GM12878 (cell line): ENCODE measurements at regions not wholly inside any gene's neighbourhood (a gene's known extent, or its start where the extent isn't known, plus 50 kb on each side); places are given as distances from the start of the nearest gene placed in this dataset.

Experiments used
- CHD1 ChIP-seq: IDR thresholded peaks from 2 replicates; pipeline ENCODE4 v1.6.1; 2012; ENCODE audit warnings: low read depth, low read length, improper control_type of control experiment
- CREM ChIP-seq: IDR thresholded peaks from 2 replicates; pipeline ENCODE4 v1.6.1; 2014; ENCODE audit warnings: antibody characterized with exemption, low read depth
- ESRRA ChIP-seq: IDR thresholded peaks from 2 replicates; pipeline ENCODE4 v1.6.1; 2012; ENCODE audit warnings: mild to moderate bottlenecking, low read length, improper control_type of control experiment
- ETV6 ChIP-seq, 2 experiments: fragments of 450-650 bp in 1 of 2; IDR thresholded peaks in 1 of 2; conservative IDR thresholded peaks in 1 of 2; 2 replicates each; pipeline ENCODE4 v1.6.1; 2014; ENCODE audit warnings: antibody characterized with exemption in 1 of 2, borderline replicate concordance in 1 of 2, low read depth in 1 of 2, mild to moderate bottlenecking in 1 of 2, moderate library complexity in 1 of 2
- NFYA ChIP-seq: IDR thresholded peaks from 2 replicates; pipeline ENCODE4 v1.6.1; 2011; ENCODE audit warnings: low read depth, mild to moderate bottlenecking, low read length, improper control_type of control experiment, borderline replicate concordance
- NFYB ChIP-seq: IDR thresholded peaks from 2 replicates; pipeline ENCODE4 v1.6.1; 2011; ENCODE audit warnings: low read depth, mild to moderate bottlenecking, low read length, improper control_type of control experiment, moderate library complexity; ENCODE audit not compliant: insufficient read depth
- POLR2AphosphoS5 ChIP-seq: IDR thresholded peaks from 2 replicates; pipeline ENCODE4 v1.6.1; 2011; ENCODE audit warnings: mild to moderate bottlenecking, low read length, inconsistent platforms
- TARDBP ChIP-seq: IDR thresholded peaks from 2 replicates; pipeline ENCODE4 v1.6.1; 2016; ENCODE audit warnings: borderline replicate concordance
- TCF7 ChIP-seq: IDR thresholded peaks from 2 replicates; pipeline ENCODE4 v1.6.1; 2014; ENCODE audit warnings: antibody characterized with exemption, borderline replicate concordance
- TF ChIP-seq, protein P1 (sequence below), 3 experiments: IDR thresholded peaks in 2 of 3; conservative IDR thresholded peaks in 1 of 3; 2 replicates each; pipeline ENCODE4 v1.5.1; 2011; ENCODE audit warnings: low read depth in 3 of 3, low read length in 3 of 3, mild to moderate bottlenecking in 3 of 3, control low read depth in 2 of 3, moderate library complexity in 2 of 3, inconsistent platforms in 1 of 3, mixed read lengths in 1 of 3; ENCODE audit not compliant: control insufficient read depth in 2 of 3, insufficient read depth in 1 of 3; ENCODE audit errors: extremely low read depth in 1 of 3
- TF ChIP-seq, protein P2 (sequence below): IDR thresholded peaks from 2 replicates; pipeline ENCODE4 v1.6.1; 2011; ENCODE audit warnings: borderline replicate concordance, low read depth, mild to moderate bottlenecking, moderate library complexity, low read length; ENCODE audit not compliant: insufficient read depth, poor library complexity, severe bottlenecking
- TF ChIP-seq, protein P3 (sequence below): fragments of 450-650 bp; IDR thresholded peaks from 2 replicates; pipeline ENCODE4 v1.6.1; 2016; ENCODE audit warnings: mild to moderate bottlenecking

DNA sequence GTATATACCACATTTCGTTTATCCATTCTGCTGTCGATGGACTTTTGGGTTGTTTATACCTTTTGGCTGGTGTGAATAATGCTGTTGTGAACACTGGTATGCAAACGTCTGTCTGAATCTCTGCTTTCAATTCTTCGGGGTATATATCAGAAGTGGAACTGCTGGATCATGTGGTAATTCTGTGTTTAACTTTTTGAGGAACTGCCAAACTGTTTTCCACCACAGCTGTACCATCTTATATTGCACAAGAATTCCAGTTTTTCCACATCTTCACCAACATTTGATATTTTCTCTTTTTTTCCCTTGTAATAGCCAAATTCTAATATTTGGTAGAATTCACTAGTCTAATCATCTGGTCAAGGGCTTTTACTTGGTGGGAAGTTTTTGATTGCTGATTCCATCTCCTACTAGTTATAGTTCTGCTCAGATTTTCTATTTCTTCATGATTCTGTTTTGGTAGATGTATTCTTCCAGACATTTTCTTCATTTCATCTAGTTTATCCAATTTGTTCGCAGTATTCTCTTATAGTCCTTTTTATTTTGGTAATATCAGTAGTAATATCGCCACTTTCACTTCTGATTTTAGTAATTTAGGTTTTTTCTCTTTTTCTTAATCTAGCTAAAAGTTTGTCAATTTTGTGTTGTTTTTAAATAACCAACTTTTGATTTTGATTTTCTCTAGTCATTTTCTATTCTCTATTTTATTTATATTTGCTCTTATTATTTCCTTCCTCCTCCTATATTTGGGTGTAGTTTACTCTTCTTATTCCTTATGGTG lies 271.2 kb downstream of the ZEB1 start:
- TF ChIP-seq ESRRA = no peak
- no peak for TF ChIP-seq NFYA
- TF ChIP-seq, protein P1, sequence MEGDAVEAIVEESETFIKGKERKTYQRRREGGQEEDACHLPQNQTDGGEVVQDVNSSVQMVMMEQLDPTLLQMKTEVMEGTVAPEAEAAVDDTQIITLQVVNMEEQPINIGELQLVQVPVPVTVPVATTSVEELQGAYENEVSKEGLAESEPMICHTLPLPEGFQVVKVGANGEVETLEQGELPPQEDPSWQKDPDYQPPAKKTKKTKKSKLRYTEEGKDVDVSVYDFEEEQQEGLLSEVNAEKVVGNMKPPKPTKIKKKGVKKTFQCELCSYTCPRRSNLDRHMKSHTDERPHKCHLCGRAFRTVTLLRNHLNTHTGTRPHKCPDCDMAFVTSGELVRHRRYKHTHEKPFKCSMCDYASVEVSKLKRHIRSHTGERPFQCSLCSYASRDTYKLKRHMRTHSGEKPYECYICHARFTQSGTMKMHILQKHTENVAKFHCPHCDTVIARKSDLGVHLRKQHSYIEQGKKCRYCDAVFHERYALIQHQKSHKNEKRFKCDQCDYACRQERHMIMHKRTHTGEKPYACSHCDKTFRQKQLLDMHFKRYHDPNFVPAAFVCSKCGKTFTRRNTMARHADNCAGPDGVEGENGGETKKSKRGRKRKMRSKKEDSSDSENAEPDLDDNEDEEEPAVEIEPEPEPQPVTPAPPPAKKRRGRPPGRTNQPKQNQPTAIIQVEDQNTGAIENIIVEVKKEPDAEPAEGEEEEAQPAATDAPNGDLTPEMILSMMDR (IDR thresholded peaks at IDR 0.05 in 2 of 3, conservative IDR thresholded peaks at IDR 0.05 in 1 of 3; ENCODE audit: control insufficient read depth in 2 of 3, extremely low read depth in 1 of 3, insufficient read depth in 1 of 3, low read depth in 3 of 3, low read length in 3 of 3) = no peak
- no peak for TF ChIP-seq TARDBP
- TF ChIP-seq CREM = no peak
- TF ChIP-seq, protein P2, sequence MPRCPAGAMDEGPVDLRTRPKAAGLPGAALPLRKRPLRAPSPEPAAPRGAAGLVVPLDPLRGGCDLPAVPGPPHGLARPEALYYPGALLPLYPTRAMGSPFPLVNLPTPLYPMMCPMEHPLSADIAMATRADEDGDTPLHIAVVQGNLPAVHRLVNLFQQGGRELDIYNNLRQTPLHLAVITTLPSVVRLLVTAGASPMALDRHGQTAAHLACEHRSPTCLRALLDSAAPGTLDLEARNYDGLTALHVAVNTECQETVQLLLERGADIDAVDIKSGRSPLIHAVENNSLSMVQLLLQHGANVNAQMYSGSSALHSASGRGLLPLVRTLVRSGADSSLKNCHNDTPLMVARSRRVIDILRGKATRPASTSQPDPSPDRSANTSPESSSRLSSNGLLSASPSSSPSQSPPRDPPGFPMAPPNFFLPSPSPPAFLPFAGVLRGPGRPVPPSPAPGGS = no peak
- TF ChIP-seq POLR2AphosphoS5 = no peak
- TF ChIP-seq, protein P3, sequence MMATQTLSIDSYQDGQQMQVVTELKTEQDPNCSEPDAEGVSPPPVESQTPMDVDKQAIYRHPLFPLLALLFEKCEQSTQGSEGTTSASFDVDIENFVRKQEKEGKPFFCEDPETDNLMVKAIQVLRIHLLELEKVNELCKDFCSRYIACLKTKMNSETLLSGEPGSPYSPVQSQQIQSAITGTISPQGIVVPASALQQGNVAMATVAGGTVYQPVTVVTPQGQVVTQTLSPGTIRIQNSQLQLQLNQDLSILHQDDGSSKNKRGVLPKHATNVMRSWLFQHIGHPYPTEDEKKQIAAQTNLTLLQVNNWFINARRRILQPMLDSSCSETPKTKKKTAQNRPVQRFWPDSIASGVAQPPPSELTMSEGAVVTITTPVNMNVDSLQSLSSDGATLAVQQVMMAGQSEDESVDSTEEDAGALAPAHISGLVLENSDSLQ = no peak
- TF ChIP-seq TCF7 = no peak
- no peak for TF ChIP-seq CHD1
- TF ChIP-seq NFYB = no peak
- no peak for TF ChIP-seq ETV6 (conservative IDR thresholded peaks at IDR 0.05 in 1 of 2, IDR thresholded peaks at IDR 0.05 in 1 of 2; ENCODE audit: borderline replicate concordance in 1 of 2, low read depth in 1 of 2)
